PC-9 (cell line): ENCODE measurements at regions not wholly inside any gene's neighbourhood (a gene's known extent, or its start where the extent isn't known, plus 50 kb on each side); places are given as distances from the start of the nearest gene placed in this dataset.

Experiments used
- BruUV-seq: library from RNA; stranded (reverse); fragments of 400-500 nt; replicated peaks from 2 replicates; lab custom pipeline; 2021; lab: Mats Ljungman, UMichigan
- CTCF ChIA-PET: fragments of 300-600 bp; sonication (Branson Sonifier 250); formaldehyde crosslinking; loops from one replicate; lab custom pipeline; 2022; ENCODE audit warnings: antibody characterized with exemption; lab: Charles Lee
- POLR2A ChIA-PET: fragments of 300-600 bp; sonication (Branson Sonifier 250); formaldehyde crosslinking; loops from one replicate; lab custom pipeline; 2022; ENCODE audit warnings: antibody characterized with exemption; ENCODE audit not compliant: unreplicated experiment; lab: Charles Lee
- DNase-seq, 2 experiments: peaks; one replicate each; pipeline versions ENCODE4 v3.0.0 to v3.0.0-alpha.2; 2015 to 2022; ENCODE audit warnings: mixed read lengths in 1 of 2
- H2AFZ ChIP-seq: fragments of 200-600 bp; sonication (generic); 2 replicates; pipeline ENCODE4 v1.8.1; 2017; ENCODE audit warnings: antibody characterized with exemption
- H3F3A ChIP-seq: fragments of 200-600 bp; sonication (generic); 2 replicates; pipeline ENCODE4 v1.8.1; 2017; ENCODE audit warnings: antibody characterized with exemption, mild to moderate bottlenecking, low read depth; ENCODE audit not compliant: insufficient read depth
- H3K27ac ChIP-seq: fragments of 200-600 bp; sonication (generic); 2 replicates; pipeline ENCODE4 v1.6.1; 2016; ENCODE audit warnings: mixed run types
- H3K27me3 ChIP-seq: fragments of 200-600 bp; sonication (generic); 2 replicates; pipeline ENCODE4 v1.6.1; 2016; ENCODE audit warnings: low read depth, mixed run types; ENCODE audit not compliant: insufficient read depth
- H3K36me3 ChIP-seq: fragments of 200-600 bp; sonication (generic); 2 replicates; pipeline ENCODE4 v1.6.1; 2016; ENCODE audit warnings: low read depth, mixed run types
- H3K4me1 ChIP-seq: fragments of 200-600 bp; sonication (generic); replicated peaks from 2 replicates; pipeline ENCODE4 v1.6.1; 2016; ENCODE audit warnings: mixed run types; ENCODE audit not compliant: insufficient read depth
- H3K4me2 ChIP-seq: fragments of 200-600 bp; sonication (generic); 2 replicates; pipeline ENCODE4 v1.6.1; 2017; ENCODE audit warnings: mixed run types
- H3K4me3 ChIP-seq: fragments of 200-600 bp; sonication (generic); 2 replicates; pipeline ENCODE4 v1.6.1; 2016; ENCODE audit warnings: mixed run types
- H3K79me2 ChIP-seq: fragments of 200-600 bp; sonication (generic); 2 replicates; pipeline ENCODE4 v1.6.1; 2017; ENCODE audit warnings: low read depth, mixed run types
- H3K9me2 ChIP-seq: fragments of 200-600 bp; sonication (generic); 2 replicates; pipeline ENCODE4 v1.8.1; 2017; ENCODE audit warnings: mild to moderate bottlenecking; ENCODE audit not compliant: insufficient read depth
- H3K9me3 ChIP-seq: fragments of 200-600 bp; sonication (generic); 2 replicates; pipeline ENCODE4 v1.8.1; 2016; ENCODE audit warnings: low read depth; ENCODE audit not compliant: insufficient read depth
- H4K20me1 ChIP-seq: fragments of 200-600 bp; sonication (generic); 2 replicates; pipeline ENCODE4 v1.8.1; 2017; ENCODE audit not compliant: insufficient read depth
- EZH2 ChIP-seq: fragments of 200-600 bp; sonication (generic); IDR thresholded peaks from 2 replicates; pipeline ENCODE4 v1.8.0; 2017; ENCODE audit warnings: antibody characterized with exemption, low read depth
- intact Hi-C: fragments of 100-400 bp; cut with micrococcal nuclease; formaldehyde crosslinking; loops from one replicate; pipeline ENCODE4 v1.10.0; 2022; ENCODE audit not compliant: unreplicated experiment
- TF ChIP-seq, protein P1 (sequence below): fragments of 200-600 bp; sonication (generic); conservative IDR thresholded peaks from 2 replicates; pipeline ENCODE4 v1.6.1; 2017; ENCODE audit warnings: mixed run types, antibody characterized with exemption, mild to moderate bottlenecking, moderate library complexity

DNA sequence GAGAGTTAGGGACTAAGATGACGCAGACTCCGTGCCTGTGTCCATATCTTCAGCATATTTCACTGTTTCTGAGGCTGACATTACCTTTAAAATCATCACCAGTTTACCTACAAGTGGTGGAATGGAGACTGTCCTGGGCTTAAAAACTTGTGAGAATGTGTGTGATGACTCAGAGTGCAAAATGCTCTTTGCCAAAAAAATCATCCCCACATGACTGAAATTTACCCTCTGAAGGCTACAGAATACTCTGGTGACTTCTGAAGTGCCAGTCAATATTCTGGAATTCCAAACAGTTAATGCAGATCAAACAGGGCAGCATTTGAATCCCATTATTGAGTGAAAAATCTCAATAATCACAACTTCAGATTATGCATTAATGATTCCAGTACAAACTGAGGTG is 901.4 kb downstream of the EFNB2 start:
- no peak overlapping the region for H3K27ac ChIP-seq
- no peaks in the 10 kb centered on the region for H3K27me3 ChIP-seq
- no peaks in the 10 kb centered on the region for H4K20me1 ChIP-seq
- H3F3A ChIP-seq: no peaks in the 10 kb centered on the region
- H3K4me3 ChIP-seq: no peak overlapping the region
- H3K9me2 ChIP-seq: no peaks in the 10 kb centered on the region
- ChIA-PET POLR2A (no interaction called here), CTCF (no interaction called here)
- DNase-seq: no peak
- H3K4me1 ChIP-seq: no peaks in the 10 kb centered on the region
- TF ChIP-seq, protein P1, sequence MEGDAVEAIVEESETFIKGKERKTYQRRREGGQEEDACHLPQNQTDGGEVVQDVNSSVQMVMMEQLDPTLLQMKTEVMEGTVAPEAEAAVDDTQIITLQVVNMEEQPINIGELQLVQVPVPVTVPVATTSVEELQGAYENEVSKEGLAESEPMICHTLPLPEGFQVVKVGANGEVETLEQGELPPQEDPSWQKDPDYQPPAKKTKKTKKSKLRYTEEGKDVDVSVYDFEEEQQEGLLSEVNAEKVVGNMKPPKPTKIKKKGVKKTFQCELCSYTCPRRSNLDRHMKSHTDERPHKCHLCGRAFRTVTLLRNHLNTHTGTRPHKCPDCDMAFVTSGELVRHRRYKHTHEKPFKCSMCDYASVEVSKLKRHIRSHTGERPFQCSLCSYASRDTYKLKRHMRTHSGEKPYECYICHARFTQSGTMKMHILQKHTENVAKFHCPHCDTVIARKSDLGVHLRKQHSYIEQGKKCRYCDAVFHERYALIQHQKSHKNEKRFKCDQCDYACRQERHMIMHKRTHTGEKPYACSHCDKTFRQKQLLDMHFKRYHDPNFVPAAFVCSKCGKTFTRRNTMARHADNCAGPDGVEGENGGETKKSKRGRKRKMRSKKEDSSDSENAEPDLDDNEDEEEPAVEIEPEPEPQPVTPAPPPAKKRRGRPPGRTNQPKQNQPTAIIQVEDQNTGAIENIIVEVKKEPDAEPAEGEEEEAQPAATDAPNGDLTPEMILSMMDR: no peak
- no peak for TF ChIP-seq EZH2
- H3K79me2 ChIP-seq: no peaks in the 10 kb centered on the region
- no TSS peak for BruUV-seq
- H3K4me2 ChIP-seq: no peak overlapping the region
- no peak overlapping the region for H2AFZ ChIP-seq
- intact Hi-C loops: no loop called here
- no peaks in the 10 kb centered on the region; the same call in 1 of the 2 replicates for H3K9me3 ChIP-seq
- H3K36me3 ChIP-seq: no peaks in the 10 kb centered on the region

DNA sequence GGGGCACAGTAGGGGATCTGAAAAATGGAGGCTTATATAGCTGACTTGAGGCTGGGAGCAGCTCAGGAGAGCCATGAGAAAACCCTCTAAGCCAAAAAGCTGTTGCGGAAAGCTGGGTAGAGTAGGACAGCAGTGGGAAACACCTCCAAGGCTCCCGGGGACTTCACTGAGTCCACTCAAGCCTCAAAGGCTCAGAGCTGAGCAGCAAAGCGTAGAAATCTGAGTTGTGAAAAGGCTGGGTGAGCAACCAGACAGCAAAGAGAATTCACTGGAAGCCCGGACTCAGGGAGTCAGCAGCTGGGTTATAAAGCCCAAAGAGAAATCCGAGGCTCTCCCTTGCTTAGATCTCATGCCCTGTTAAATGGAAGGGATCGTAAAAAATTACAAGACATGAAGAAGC is 905.0 kb downstream of the EFNB2 start:
- no TSS peak for BruUV-seq
- CTCF ChIA-PET: no interaction called here

DNA sequence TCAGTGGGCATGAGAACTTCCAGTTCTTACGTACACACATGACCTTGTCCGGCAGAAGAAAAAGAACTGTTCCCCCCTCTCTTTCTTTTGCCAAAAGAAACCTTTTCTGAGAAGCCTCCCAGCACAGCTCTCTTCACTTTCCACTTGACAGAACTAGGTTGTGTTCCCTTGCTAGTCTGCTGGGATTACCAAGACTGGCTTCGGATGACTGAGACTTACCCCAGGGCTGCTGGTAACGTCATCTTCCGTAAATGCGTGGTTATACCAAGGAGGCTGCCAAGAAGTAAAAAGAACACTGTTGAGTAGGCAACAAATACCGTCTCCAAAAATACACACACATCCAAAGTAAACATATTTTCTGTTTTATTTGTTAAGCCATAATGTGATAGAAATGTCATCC is 908.2 kb downstream of the EFNB2 start:
- Histone ChIP-seq H3K36me3 (no peaks in the 10 kb centered on the region), H3K9me2 (no peaks in the 10 kb centered on the region), H3K4me2 (no peak overlapping the region), H3K4me1 (no peaks in the 10 kb centered on the region), H3K27me3 (no peaks in the 10 kb centered on the region), H4K20me1 (no peaks in the 10 kb centered on the region), H3K9me3 (no peaks in the 10 kb centered on the region), H3K4me3 (no peak overlapping the region), H3F3A (no peaks in the 10 kb centered on the region), H3K79me2 (no peaks in the 10 kb centered on the region), H3K27ac (no peak overlapping the region), H2AFZ (no peak overlapping the region)
- ChIA-PET CTCF (no interaction called here), POLR2A (no interaction called here)
- intact Hi-C loops: no loop called here
- no peak for DNase-seq
- BruUV-seq: no TSS peak
- no peak for TF ChIP-seq EZH2
- TF ChIP-seq, protein P1: no peak

More for the DNA sequence above, 905.0 kb downstream of the EFNB2 start:
- H4K20me1 ChIP-seq: no peaks in the 10 kb centered on the region
- H3K9me2 ChIP-seq: no peaks in the 10 kb centered on the region
- no peaks in the 10 kb centered on the region for H3K79me2 ChIP-seq
- no peak overlapping the region for H3K4me3 ChIP-seq
- TF ChIP-seq EZH2: no peak
- TF ChIP-seq, protein P1: no peak
- no peak for DNase-seq
- no peaks in the 10 kb centered on the region for H3K4me1 ChIP-seq
- H3K36me3 ChIP-seq: no peaks in the 10 kb centered on the region
- H3K4me2 ChIP-seq: no peak overlapping the region
- no peaks in the 10 kb centered on the region for H3K27me3 ChIP-seq
- intact Hi-C loops: no loop called here
- H3K9me3 ChIP-seq: no peaks in the 10 kb centered on the region; the same call in 1 of the 2 replicates
- no peaks in the 10 kb centered on the region for H3F3A ChIP-seq
- POLR2A ChIA-PET: no interaction called here
- no peak overlapping the region for H3K27ac ChIP-seq
- no peak overlapping the region for H2AFZ ChIP-seq
